ENCODE measurements at regions not wholly inside any gene's neighbourhood (a gene's known extent, or its start where the extent isn't known, plus 50 kb on each side); places are given as distances from the start of the nearest gene placed in this dataset.

DNA sequence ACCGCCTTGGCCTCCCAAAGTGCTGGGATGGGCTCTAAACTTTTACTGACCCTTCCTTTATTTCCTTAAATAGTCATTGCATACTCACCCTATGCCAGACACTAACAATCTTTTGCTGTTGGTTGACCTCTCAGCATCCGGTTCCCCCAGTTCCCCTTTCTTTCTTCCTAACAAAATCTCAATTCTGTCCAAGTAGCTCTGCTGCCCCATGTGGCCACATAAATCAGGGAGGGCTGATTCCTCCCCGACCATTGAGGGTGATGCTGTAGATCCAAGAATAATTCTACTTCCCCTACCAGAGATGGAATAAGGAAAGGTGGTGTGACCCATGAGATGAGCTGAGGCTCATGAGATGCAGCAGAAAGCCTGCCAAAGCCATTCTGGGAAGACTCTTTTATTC is 315.3 kb upstream of the MSX2 start:
- TF ChIP-seq EZH2phosphoT487 (IDR thresholded peaks at IDR 0.05) (no peak), EZH2 (IDR thresholded peaks at IDR 0.05) (no peak)
- TF ChIP-seq, protein P1, sequence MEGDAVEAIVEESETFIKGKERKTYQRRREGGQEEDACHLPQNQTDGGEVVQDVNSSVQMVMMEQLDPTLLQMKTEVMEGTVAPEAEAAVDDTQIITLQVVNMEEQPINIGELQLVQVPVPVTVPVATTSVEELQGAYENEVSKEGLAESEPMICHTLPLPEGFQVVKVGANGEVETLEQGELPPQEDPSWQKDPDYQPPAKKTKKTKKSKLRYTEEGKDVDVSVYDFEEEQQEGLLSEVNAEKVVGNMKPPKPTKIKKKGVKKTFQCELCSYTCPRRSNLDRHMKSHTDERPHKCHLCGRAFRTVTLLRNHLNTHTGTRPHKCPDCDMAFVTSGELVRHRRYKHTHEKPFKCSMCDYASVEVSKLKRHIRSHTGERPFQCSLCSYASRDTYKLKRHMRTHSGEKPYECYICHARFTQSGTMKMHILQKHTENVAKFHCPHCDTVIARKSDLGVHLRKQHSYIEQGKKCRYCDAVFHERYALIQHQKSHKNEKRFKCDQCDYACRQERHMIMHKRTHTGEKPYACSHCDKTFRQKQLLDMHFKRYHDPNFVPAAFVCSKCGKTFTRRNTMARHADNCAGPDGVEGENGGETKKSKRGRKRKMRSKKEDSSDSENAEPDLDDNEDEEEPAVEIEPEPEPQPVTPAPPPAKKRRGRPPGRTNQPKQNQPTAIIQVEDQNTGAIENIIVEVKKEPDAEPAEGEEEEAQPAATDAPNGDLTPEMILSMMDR (IDR thresholded peaks at IDR 0.05), result peak; percentile 34

GRCh38 chr5:174409971-174410370 is 314.4 kb upstream of the MSX2 start:
- Histone ChIP-seq H4K20me1 (ENCODE audit: low read depth) (no peaks in the 10 kb centered on the region), H3K36me3 (no peaks in the 10 kb centered on the region), H3F3A (ENCODE audit: low read depth) (no peaks in the 10 kb centered on the region), H2AFZ (replicated peaks) (no peak overlapping the region), H3K4me3 (no peak overlapping the region), H3K27me3 (no peaks in the 10 kb centered on the region), H3K9me3 (ENCODE audit: low read depth) (no peaks in the 10 kb centered on the region), H3K79me2 (ENCODE audit: low read depth) (no peaks in the 10 kb centered on the region), H3K4me2 (no peak overlapping the region), H3K9ac (no peak overlapping the region), H3K27ac (no peak overlapping the region), H3K4me1 (peaks cover 4% of the 10 kb centered on the region)
- no peak for TF ChIP-seq EZH2 (IDR thresholded peaks at IDR 0.05)
- no peak for TF ChIP-seq EZH2phosphoT487 (IDR thresholded peaks at IDR 0.05)
- TF ChIP-seq, protein P1 (IDR thresholded peaks at IDR 0.05), result no peak
- no peaks in the 10 kb centered on the region for H3K36me3 Mint-ChIP-seq
- peaks cover 9% of the 10 kb centered on the region for H3K9me3 Mint-ChIP-seq
- H3K4me3 Mint-ChIP-seq, result no peak overlapping the region
- H3K4me1 Mint-ChIP-seq, result peaks cover 20% of the 10 kb centered on the region
- no peak overlapping the region for H3K27ac Mint-ChIP-seq
- peaks cover 7% of the 10 kb centered on the region for H3K27me3 Mint-ChIP-seq (ENCODE audit: insufficient read depth, low read depth)
- DNase-seq (ENCODE audit: low spot score), result no peak

More for the DNA sequence above, 315.3 kb upstream of the MSX2 start:
- Histone ChIP-seq H3K4me1 (peaks cover 4% of the 10 kb centered on the region), H3K9ac (no peak overlapping the region), H3K79me2 (ENCODE audit: low read depth) (no peaks in the 10 kb centered on the region), H3K4me3 (no peak overlapping the region), H2AFZ (replicated peaks) (no peak overlapping the region), H3F3A (ENCODE audit: low read depth) (no peaks in the 10 kb centered on the region), H3K4me2 (no peak overlapping the region), H3K36me3 (no peaks in the 10 kb centered on the region), H3K27ac (no peak overlapping the region), H3K9me3 (ENCODE audit: low read depth) (no peaks in the 10 kb centered on the region), H3K27me3 (no peaks in the 10 kb centered on the region), H4K20me1 (ENCODE audit: low read depth) (no peaks in the 10 kb centered on the region)
- DNase-seq (ENCODE audit: low spot score), result no peak
- Mint-ChIP-seq H3K9me3 (peaks cover 9% of the 10 kb centered on the region), H3K27ac (no peak overlapping the region), H3K27me3 (ENCODE audit: insufficient read depth, low read depth) (peaks cover 5% of the 10 kb centered on the region), H3K4me3 (no peak overlapping the region), H3K4me1 (peaks cover 15% of the 10 kb centered on the region), H3K36me3 (no peaks in the 10 kb centered on the region)

DNA sequence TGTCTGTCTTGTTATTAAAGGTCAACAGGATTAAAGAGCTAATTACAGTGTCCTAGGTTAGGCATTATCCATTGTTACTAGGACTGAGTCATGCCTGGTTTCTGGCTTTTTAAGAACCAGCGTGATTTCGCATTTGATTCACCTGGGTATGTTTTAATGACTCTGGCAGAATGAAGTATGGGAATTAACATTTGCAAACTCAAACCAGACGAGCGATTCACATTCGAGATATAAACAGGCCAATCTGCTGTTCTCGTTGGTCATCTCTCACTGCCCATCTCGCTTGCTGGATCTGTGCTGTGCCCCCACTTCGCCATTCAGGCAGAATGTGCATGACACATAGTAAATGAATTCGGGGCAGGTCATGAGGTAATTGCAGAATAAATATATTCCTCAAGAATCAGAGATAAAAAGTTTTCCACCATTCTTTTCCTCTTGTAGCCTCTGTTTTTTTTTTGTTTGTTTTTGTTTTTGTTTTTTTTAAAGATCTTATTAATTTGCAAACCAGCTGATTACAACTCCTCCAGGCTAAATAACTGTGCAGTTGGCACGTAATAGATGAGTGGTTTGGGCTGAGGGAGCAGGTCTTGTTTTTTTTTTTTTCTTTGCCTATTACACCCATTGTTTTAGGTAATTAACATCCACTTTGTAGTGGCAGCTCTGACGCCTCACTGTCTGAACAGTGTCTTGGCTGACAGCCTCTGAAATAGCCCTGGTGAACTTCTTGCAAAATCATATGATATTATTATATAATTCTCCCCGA is 313.5 kb upstream of the MSX2 start:
- TF ChIP-seq EZH2 (IDR thresholded peaks at IDR 0.05) (no peak), EZH2phosphoT487 (IDR thresholded peaks at IDR 0.05) (no peak)
- TF ChIP-seq, protein P1 (IDR thresholded peaks at IDR 0.05), result no peak
- no peaks in the 10 kb centered on the region for H3K36me3 ChIP-seq
- H3K4me1 Mint-ChIP-seq, result peaks cover 22% of the 10 kb centered on the region
- no peaks in the 10 kb centered on the region for H3F3A ChIP-seq (ENCODE audit: low read depth)
- H3K9me3 Mint-ChIP-seq, result peaks cover 9% of the 10 kb centered on the region
- H4K20me1 ChIP-seq (ENCODE audit: low read depth), result no peaks in the 10 kb centered on the region
- peaks cover 9% of the 10 kb centered on the region for H3K27me3 Mint-ChIP-seq (ENCODE audit: insufficient read depth, low read depth)
- DNase-seq (ENCODE audit: low spot score), result no peak
- no peaks in the 10 kb centered on the region for H3K79me2 ChIP-seq (ENCODE audit: low read depth)
- no peak overlapping the region for H3K27ac ChIP-seq
- H3K27me3 ChIP-seq, result no peaks in the 10 kb centered on the region
- peaks cover 4% of the 10 kb centered on the region for H3K4me1 ChIP-seq
- no peaks in the 10 kb centered on the region for H3K9me3 ChIP-seq (ENCODE audit: low read depth)
- no peak overlapping the region for H3K4me2 ChIP-seq
- no peak overlapping the region for H3K4me3 ChIP-seq
- no peak overlapping the region for H2AFZ ChIP-seq (replicated peaks)
- H3K36me3 Mint-ChIP-seq, result no peaks in the 10 kb centered on the region
- H3K27ac Mint-ChIP-seq, result no peak overlapping the region
- H3K4me3 Mint-ChIP-seq, result no peak overlapping the region
- H3K9ac ChIP-seq, result no peak overlapping the region

Measured in neural progenitor cell (in vitro differentiated cells).